Right ventricle myocardium superior (tissue), 1 donor: ENCODE measurements at regions not wholly inside any gene's neighbourhood (a gene's known extent, or its start where the extent isn't known, plus 50 kb on each side); places are given as distances from the start of the nearest gene placed in this dataset.
"Not testable (repeated sequence)": the region's sequence is repeated elsewhere in the genome, so short reads cannot be mapped to it uniquely, and the experiment has no call there.

Experiments
- ATAC-seq: fragments of 200-7000 bp; cut with Tn5 transposase; one replicate; pipeline ENCODE4 v1.9.1; 2020; ENCODE audit warnings: mild to moderate bottlenecking; ENCODE audit not compliant: poor library complexity
- DNase-seq: peaks from one replicate; pipeline ENCODE4 v3.0.0-alpha.2; 2020
- intact Hi-C: fragments of 100-400 bp; cut with DNase I; formaldehyde crosslinking; loops from one replicate; pipeline ENCODE4 v1.11.2; 2022
- donor health status: DM: no; HTN: yes; CAD: no; lungs with severe emphysema.

GRCh38 chr20:53874706-53875105 is 195.7 kb downstream of the BCAS1 start:
- intact Hi-C loops = loop anchor here (5.0 kb wide), 1 partner anchor 297 kb away; no protein-coding TSS in a partner anchor
- ATAC-seq (no peak), DNase-seq (no peak)

- DNase-seq = no peak
- intact Hi-C loops = loop anchor here (5.0 kb wide), 1 partner anchor 297 kb away; no protein-coding TSS in a partner anchor
- ATAC-seq = no peak
Measured at GRCh38 chr20:53874104-53874503, 196.3 kb downstream of the BCAS1 start.

GRCh38 chr20:53873230-53873604 is 197.2 kb downstream of the BCAS1 start:
- intact Hi-C loops = loop anchor here (5.0 kb wide), 1 partner anchor 296 kb away; no protein-coding TSS in a partner anchor
- DNase-seq (no peak), ATAC-seq (no peak)

- intact Hi-C loops = loop anchor here (5.0 kb wide), 1 partner anchor 295 kb away; no protein-coding TSS in a partner anchor
- DNase-seq (no peak), ATAC-seq (no peak)
Measured at GRCh38 chr20:53872561-53873229, 197.7 kb downstream of the BCAS1 start.

GRCh38 chr20:53872081-53872541 is 198.3 kb downstream of the BCAS1 start:
- ATAC-seq (no peak), DNase-seq (no peak)
- intact Hi-C loops = loop anchor here (5.0 kb wide), 1 partner anchor 295 kb away; no protein-coding TSS in a partner anchor

- intact Hi-C loops = loop anchor here (5.0 kb wide), 1 partner anchor 294 kb away; no protein-coding TSS in a partner anchor
Measured at GRCh38 chr20:53871541-53871940, 198.9 kb downstream of the BCAS1 start.

GRCh38 chr20:53870426-53871315 is 199.7 kb downstream of the BCAS1 start:
- no peak for DNase-seq
- intact Hi-C loops = loop anchor here (5.0 kb wide), 1 partner anchor 293 kb away; no protein-coding TSS in a partner anchor
- no peak for ATAC-seq

More at GRCh38 chr20:53871541-53871940, 198.9 kb downstream of the BCAS1 start:
- DNase-seq = no peak
- ATAC-seq = no peak

GRCh38 chr20:53869466-53870258 is 200.7 kb downstream of the BCAS1 start:
- intact Hi-C loops = loop anchor here (5.0 kb wide), 1 partner anchor 292 kb away; no protein-coding TSS in a partner anchor
- DNase-seq = no peak
- ATAC-seq = peak; percentile 88

GRCh38 chr20:53867741-53868351 is 202.5 kb downstream of the BCAS1 start:
- no peak for ATAC-seq
- intact Hi-C loops = no loop called here
- no peak for DNase-seq

- peak; percentile 41 for ATAC-seq
- no peak for DNase-seq
- intact Hi-C loops = no loop called here
Measured at GRCh38 chr20:53866794-53867740, 203.3 kb downstream of the BCAS1 start.

- ATAC-seq = peak; percentile 58
- intact Hi-C loops = no loop called here
- DNase-seq = no peak
Measured at GRCh38 chr20:53865901-53866793, 204.2 kb downstream of the BCAS1 start.

GRCh38 chr20:53864765-53865683 is 205.4 kb downstream of the BCAS1 start:
- intact Hi-C loops, ATAC-seq, DNase-seq: not testable (repeated sequence)

- ATAC-seq, DNase-seq, intact Hi-C loops: not testable (repeated sequence)
Measured at GRCh38 chr20:53863923-53864641, 206.3 kb downstream of the BCAS1 start.

- DNase-seq, ATAC-seq, intact Hi-C loops: not testable (repeated sequence)
Measured at GRCh38 chr20:53863535-53863922, 206.9 kb downstream of the BCAS1 start.
